Fibroblast of the aortic adventitia (primary cell): ENCODE measurements at regions not wholly inside any gene's neighbourhood (a gene's known extent, or its start where the extent isn't known, plus 50 kb on each side); places are given as distances from the start of the nearest gene placed in this dataset.

Experiments
- DNase-seq: peaks from one replicate; pipeline ENCODE4 v3.0.0-alpha.2; 2010; ENCODE audit warnings: low read depth
- H3K4me3 ChIP-seq: 2 replicates; pipeline ENCODE4 v1.5.1; 2011; ENCODE audit warnings: low read depth, mild to moderate bottlenecking, control low read depth, low read length, moderate library complexity
- TF ChIP-seq, protein P1 (sequence below): IDR thresholded peaks from 2 replicates; pipeline ENCODE4 v1.5.1; 2011; ENCODE audit warnings: mild to moderate bottlenecking, low read length, control low read depth, inconsistent platforms; ENCODE audit not compliant: insufficient read depth

DNA sequence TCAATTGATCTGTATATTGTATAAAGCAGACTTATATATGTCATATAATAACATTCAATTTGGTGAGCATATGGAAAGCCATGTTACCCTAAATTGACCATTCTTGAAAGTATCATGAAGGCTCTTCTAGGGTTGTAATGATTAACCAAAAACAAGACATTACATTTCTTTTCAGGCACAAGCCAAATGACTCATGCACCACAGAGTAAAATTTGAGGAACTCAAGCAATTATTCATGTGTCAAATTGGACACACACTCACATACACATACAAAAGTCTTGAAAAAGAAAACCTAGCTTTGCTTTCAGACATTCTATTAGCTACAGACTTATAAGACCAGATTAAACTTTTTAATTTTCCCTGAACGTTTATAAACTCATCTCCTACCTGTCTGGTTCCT is 146.5 kb upstream of the PCDH18 start:
- no peak overlapping the region for H3K4me3 ChIP-seq
- DNase-seq: peak; percentile 76
- TF ChIP-seq, protein P1, sequence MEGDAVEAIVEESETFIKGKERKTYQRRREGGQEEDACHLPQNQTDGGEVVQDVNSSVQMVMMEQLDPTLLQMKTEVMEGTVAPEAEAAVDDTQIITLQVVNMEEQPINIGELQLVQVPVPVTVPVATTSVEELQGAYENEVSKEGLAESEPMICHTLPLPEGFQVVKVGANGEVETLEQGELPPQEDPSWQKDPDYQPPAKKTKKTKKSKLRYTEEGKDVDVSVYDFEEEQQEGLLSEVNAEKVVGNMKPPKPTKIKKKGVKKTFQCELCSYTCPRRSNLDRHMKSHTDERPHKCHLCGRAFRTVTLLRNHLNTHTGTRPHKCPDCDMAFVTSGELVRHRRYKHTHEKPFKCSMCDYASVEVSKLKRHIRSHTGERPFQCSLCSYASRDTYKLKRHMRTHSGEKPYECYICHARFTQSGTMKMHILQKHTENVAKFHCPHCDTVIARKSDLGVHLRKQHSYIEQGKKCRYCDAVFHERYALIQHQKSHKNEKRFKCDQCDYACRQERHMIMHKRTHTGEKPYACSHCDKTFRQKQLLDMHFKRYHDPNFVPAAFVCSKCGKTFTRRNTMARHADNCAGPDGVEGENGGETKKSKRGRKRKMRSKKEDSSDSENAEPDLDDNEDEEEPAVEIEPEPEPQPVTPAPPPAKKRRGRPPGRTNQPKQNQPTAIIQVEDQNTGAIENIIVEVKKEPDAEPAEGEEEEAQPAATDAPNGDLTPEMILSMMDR: no peak

DNA sequence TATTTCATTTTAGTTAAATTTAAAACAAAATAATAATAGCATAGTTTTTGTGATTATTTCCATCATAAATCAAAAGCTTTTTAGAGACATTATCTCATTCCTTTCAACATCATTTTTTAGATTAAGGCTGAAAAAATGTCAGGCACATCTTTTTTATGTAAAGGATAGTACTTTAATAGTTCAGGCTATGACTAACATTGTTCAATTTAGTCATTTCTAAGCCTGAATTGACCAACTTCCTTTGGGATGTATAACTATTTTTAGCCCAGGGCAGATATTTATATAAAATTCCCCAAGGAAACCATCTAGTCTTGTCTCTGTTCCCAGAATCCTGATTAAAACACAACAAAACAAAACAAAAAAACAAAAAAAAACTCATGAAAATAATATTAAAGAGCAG is 145.6 kb upstream of the PCDH18 start:
- TF ChIP-seq, protein P1: no peak
- DNase-seq: peak; percentile 82
- H3K4me3 ChIP-seq: no peak overlapping the region

DNA sequence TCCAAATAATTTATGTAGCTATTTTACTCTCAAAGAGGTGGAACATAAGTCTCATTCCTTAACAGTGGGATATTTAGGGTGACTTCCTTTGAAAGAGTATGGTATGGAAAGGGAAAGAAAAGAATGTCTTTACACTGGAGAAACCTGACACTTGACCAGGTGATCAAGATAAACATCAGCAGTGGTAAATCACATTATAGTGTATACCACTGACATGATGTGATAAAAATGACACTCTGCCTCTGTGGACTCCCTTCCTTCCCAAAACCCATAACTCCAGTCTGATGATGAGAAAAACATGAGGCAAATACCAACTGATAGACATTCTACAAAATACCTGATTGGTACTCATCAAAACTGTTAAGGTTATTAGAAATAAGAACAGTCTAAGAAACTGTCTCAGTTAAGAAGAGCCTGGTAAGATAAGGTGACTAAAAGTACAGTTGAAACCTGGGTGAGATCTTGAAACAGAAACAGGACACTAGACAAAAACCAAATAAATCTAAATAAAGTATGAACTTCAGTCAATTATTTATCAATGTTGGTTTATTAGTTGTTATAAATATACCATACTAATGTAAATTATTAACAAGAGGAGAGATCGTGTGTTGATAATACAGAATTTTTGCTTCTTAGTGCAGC is 144.2 kb upstream of the PCDH18 start:
- H3K4me3 ChIP-seq: no peak overlapping the region
- TF ChIP-seq, protein P1: no peak
- no peak for DNase-seq

DNA sequence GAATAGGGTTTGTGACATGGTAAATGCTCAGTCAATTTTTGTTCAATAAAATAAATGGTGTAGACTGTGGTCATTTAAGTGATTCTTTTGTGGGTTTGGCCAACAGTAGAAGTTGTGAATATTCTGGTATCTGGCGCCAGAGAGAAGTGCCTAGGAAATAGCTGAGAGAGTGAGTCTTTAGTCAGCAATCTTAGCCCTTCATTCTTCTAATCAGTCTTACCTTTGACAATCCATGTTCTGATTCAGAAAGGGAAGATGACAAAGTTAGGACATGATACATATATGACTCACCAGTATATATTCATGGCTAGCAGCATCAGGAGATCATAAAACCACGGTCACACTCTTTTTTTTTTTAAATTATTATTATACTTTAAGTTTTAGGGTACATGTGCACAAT is 141.8 kb upstream of the PCDH18 start:
- TF ChIP-seq, protein P1: no peak
- no peak overlapping the region for H3K4me3 ChIP-seq
- peak; percentile 34 for DNase-seq

DNA sequence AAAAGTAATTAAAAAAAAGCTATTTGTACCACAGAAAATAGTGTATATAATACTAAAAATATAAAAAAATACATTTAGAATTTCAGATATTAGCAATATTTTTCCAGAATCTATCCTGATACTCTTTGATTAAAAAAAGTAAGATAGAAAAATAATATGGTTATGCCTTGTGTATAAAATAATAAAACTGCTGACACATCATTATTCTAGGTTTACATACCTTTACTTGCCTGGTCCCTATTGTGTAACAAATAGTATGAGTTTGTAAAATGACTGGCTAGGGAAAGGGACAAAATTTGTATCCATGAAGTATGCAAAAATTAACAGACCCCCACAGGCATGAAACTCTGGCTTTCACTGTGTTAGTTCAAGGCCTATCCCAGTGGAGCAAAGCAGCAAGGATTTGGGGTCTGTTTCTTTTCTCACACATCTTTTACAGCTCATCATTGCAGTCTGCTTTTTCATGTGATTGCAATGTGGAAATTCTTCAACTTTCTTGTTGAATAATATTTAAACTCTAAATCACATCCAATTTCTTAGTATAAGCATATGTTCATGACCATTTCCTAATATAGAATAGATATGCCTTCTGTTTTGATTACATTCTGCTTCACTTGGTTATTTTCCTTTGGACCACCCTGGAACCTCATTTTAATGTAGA is 136.7 kb upstream of the PCDH18 start:
- TF ChIP-seq, protein P1: no peak
- no peak overlapping the region for H3K4me3 ChIP-seq
- no peak for DNase-seq

DNA sequence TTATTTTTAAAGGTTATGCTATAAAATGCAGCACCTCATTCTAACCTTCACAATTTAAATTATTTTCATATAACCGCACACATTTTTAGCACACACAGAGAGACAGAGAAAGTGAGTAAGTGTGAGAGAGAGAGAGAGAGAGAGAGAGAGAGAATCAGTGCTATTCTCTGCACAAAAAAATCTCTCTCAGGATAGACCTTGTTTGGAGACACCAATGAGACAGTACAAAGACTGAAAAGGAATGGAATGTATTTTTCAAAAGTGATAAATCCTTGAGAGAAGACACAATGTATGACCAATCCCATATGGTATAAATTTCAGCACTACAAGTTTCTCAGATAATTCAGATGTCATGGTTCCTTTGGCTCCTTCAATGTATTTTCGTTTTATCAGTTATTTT is 132.1 kb upstream of the PCDH18 start:
- no peak for DNase-seq
- H3K4me3 ChIP-seq: no peak overlapping the region

More for the DNA sequence above, 132.1 kb upstream of the PCDH18 start:
- TF ChIP-seq, protein P1: no peak
